ENCODE measurements at regions not wholly inside any gene's neighbourhood (a gene's known extent, or its start where the extent isn't known, plus 50 kb on each side); places are given as distances from the start of the nearest gene placed in this dataset.

- no peak for TF ChIP-seq CTCF (IDR thresholded peaks at IDR 0.05; ENCODE audit: extremely low read depth, missing control alignments)
- DNase-seq (ENCODE audit: low spot score): no peak
Measured at GRCh38 chr12:45536284-45536683, 193.2 kb upstream of the ARID2 start.

- TF ChIP-seq CTCF (IDR thresholded peaks at IDR 0.05; ENCODE audit: extremely low read depth, missing control alignments): no peak
- no peak for DNase-seq (ENCODE audit: low spot score)
Measured at GRCh38 chr12:45540661-45541341, 188.7 kb upstream of the ARID2 start.

- peak; percentile 78 for DNase-seq (ENCODE audit: low spot score)
- peak; percentile 52 for TF ChIP-seq CTCF (IDR thresholded peaks at IDR 0.05; ENCODE audit: extremely low read depth, missing control alignments)
Measured at GRCh38 chr12:45543887-45544286, 185.6 kb upstream of the ARID2 start.

- no peak for TF ChIP-seq CTCF (IDR thresholded peaks at IDR 0.05; ENCODE audit: extremely low read depth, missing control alignments)
- DNase-seq (ENCODE audit: low spot score): no peak
Measured at GRCh38 chr12:45546545-45546944, 183.0 kb upstream of the ARID2 start.

- no peak for TF ChIP-seq CTCF (IDR thresholded peaks at IDR 0.05; ENCODE audit: extremely low read depth, missing control alignments)
- no peak for DNase-seq (ENCODE audit: low spot score)
Measured at GRCh38 chr12:45547132-45547531, 182.4 kb upstream of the ARID2 start.

GRCh38 chr12:45547822-45548221 is 181.7 kb upstream of the ARID2 start:
- peak; percentile 17 for TF ChIP-seq CTCF (IDR thresholded peaks at IDR 0.05; ENCODE audit: extremely low read depth, missing control alignments)
- no peak for DNase-seq (ENCODE audit: low spot score)

GRCh38 chr12:45548426-45548825 is 181.1 kb upstream of the ARID2 start:
- no peak for TF ChIP-seq CTCF (IDR thresholded peaks at IDR 0.05; ENCODE audit: extremely low read depth, missing control alignments)
- no peak for DNase-seq (ENCODE audit: low spot score)

All from GM20000 (cell line).